HUES6 (cell line): ENCODE measurements at regions not wholly inside any gene's neighbourhood (a gene's known extent, or its start where the extent isn't known, plus 50 kb on each side); places are given as distances from the start of the nearest gene placed in this dataset.

Experiments used
- H3K27ac ChIP-seq: 2 replicates; pipeline ENCODE4 v1.7.0; 2013; ENCODE audit warnings: low read depth, mild to moderate bottlenecking, low read length, inconsistent platforms
- H3K27me3 ChIP-seq: 2 replicates; pipeline ENCODE4 v1.6.1; 2013; ENCODE audit warnings: low read length; ENCODE audit not compliant: control insufficient read depth, insufficient read depth
- H3K36me3 ChIP-seq: 2 replicates; pipeline ENCODE4 v1.6.1; 2013; ENCODE audit warnings: low read length; ENCODE audit not compliant: control insufficient read depth, insufficient read depth
- H3K4me1 ChIP-seq: 2 replicates; pipeline ENCODE4 v1.6.1; 2013; ENCODE audit warnings: low read length; ENCODE audit not compliant: control insufficient read depth, insufficient read depth
- H3K4me3 ChIP-seq: 2 replicates; pipeline ENCODE4 v1.5.1; 2013; ENCODE audit warnings: low read depth, low read length
- H3K9ac ChIP-seq: one replicate; pipeline ENCODE4 v1.6.1; 2013; ENCODE audit warnings: mild to moderate bottlenecking, low read length
- H3K9me3 ChIP-seq: 2 replicates; pipeline ENCODE4 v1.6.1; 2013; ENCODE audit warnings: low read depth, low read length; ENCODE audit not compliant: control insufficient read depth, insufficient read depth

DNA sequence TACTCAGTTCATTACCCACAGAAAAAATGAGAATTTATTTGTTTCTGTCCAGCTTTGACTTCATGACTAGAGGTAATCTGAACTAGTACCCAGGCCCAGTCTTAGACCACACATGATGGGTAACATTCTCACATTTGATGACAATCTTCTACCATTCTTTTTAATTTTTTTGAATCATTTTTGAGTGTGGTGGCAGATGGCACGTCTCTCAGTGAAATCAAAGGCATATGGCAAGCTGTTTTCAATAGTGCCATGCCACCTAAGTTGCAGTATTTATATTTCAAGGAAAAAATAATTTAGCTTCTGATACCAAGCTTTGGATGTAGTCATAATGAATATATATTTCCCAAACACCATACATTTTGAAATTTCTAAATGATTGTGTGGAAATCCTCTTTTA, 88.8 kb upstream of the HS3ST5 start:
- H3K36me3 ChIP-seq, result no peaks in the 10 kb centered on the region
- no peak overlapping the region for H3K27ac ChIP-seq
- H3K27me3 ChIP-seq, result no peaks in the 10 kb centered on the region
- no peak overlapping the region for H3K9ac ChIP-seq
- H3K4me1 ChIP-seq, result peaks cover 38% of the 10 kb centered on the region
- no peaks in the 10 kb centered on the region for H3K9me3 ChIP-seq
- H3K4me3 ChIP-seq, result no peak overlapping the region

GRCh38 chr6:114430534-114431124, 87.8 kb upstream of the HS3ST5 start:
- Histone ChIP-seq H3K9me3 (no peaks in the 10 kb centered on the region), H3K27ac (no peak overlapping the region), H3K9ac (no peak overlapping the region), H3K4me1 (peaks cover 35% of the 10 kb centered on the region), H3K36me3 (peaks cover 3% of the 10 kb centered on the region; the same call in 1 of the 2 replicates), H3K4me3 (peak overlapping the region; percentile 28; the same call in 1 of the 2 replicates), H3K27me3 (no peaks in the 10 kb centered on the region)

GRCh38 chr6:114428341-114428740, 85.5 kb upstream of the HS3ST5 start:
- H3K27ac ChIP-seq, result peak overlapping the region; percentile 82
- H3K9ac ChIP-seq, result no peak overlapping the region
- H3K27me3 ChIP-seq, result no peaks in the 10 kb centered on the region
- H3K9me3 ChIP-seq, result no peaks in the 10 kb centered on the region
- H3K36me3 ChIP-seq, result peaks cover 18% of the 10 kb centered on the region
- H3K4me3 ChIP-seq, result peak overlapping the region; percentile 84
- H3K4me1 ChIP-seq, result peaks cover 34% of the 10 kb centered on the region

GRCh38 chr6:114421199-114421598, 78.4 kb upstream of the HS3ST5 start:
- H3K9me3 ChIP-seq, result no peaks in the 10 kb centered on the region
- peaks cover 41% of the 10 kb centered on the region for H3K36me3 ChIP-seq
- H3K27me3 ChIP-seq, result no peaks in the 10 kb centered on the region
- peak overlapping the region; percentile 38 for H3K4me3 ChIP-seq
- peak overlapping the region; percentile 83 for H3K9ac ChIP-seq
- peak overlapping the region; percentile 95 for H3K27ac ChIP-seq
- peaks cover 34% of the 10 kb centered on the region for H3K4me1 ChIP-seq

DNA sequence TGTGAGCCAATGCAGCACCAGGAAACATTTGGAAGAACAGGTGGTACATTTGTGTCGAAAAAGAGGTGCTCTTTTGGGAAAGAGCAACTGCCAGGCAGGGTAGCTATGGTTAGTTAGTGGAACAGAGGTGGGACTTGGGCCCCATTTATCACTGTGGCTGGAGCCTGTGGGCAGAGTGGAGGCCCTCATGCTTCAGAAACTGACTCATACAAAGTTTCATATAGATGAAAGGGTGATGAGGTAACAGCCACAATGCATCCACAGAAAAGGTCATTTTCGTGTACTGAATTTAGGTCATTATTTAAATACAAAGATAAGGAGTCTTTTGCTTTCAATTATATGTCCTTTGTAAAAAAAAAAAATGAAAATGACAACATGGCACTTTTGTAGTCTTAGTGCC, 76.4 kb upstream of the HS3ST5 start:
- H3K4me3 ChIP-seq, result no peak overlapping the region
- H3K27me3 ChIP-seq, result no peaks in the 10 kb centered on the region
- 0 out of 2 replicates have a peak overlapping the region, but pooled peaks have one; percentile 12 for H3K27ac ChIP-seq
- H3K9ac ChIP-seq, result no peak overlapping the region
- peaks cover 26% of the 10 kb centered on the region for H3K36me3 ChIP-seq
- H3K4me1 ChIP-seq, result peaks cover 34% of the 10 kb centered on the region
- H3K9me3 ChIP-seq, result no peaks in the 10 kb centered on the region

- no peaks in the 10 kb centered on the region for H3K27me3 ChIP-seq
- peaks cover 34% of the 10 kb centered on the region for H3K4me1 ChIP-seq
- H3K9ac ChIP-seq, result no peak overlapping the region
- H3K27ac ChIP-seq, result no peak overlapping the region
- no peak overlapping the region for H3K4me3 ChIP-seq
- no peaks in the 10 kb centered on the region for H3K9me3 ChIP-seq
- peaks cover 22% of the 10 kb centered on the region for H3K36me3 ChIP-seq
These were observed 75.6 kb upstream of the HS3ST5 start for GRCh38 chr6:114418304-114418972.

- H3K27ac ChIP-seq, result no peak overlapping the region
- H3K4me3 ChIP-seq, result no peak overlapping the region
- no peak overlapping the region for H3K9ac ChIP-seq
- no peaks in the 10 kb centered on the region for H3K27me3 ChIP-seq
- H3K36me3 ChIP-seq, result peaks cover 8% of the 10 kb centered on the region
- H3K4me1 ChIP-seq, result peaks cover 23% of the 10 kb centered on the region
- H3K9me3 ChIP-seq, result no peaks in the 10 kb centered on the region
These were observed 64.7 kb upstream of the HS3ST5 start for GRCh38 chr6:114407426-114408035.

- H3K9me3 ChIP-seq, result no peaks in the 10 kb centered on the region
- H3K4me3 ChIP-seq, result no peak overlapping the region
- no peaks in the 10 kb centered on the region for H3K27me3 ChIP-seq
- H3K4me1 ChIP-seq, result peaks cover 14% of the 10 kb centered on the region
- H3K27ac ChIP-seq, result no peak overlapping the region
- peaks cover 8% of the 10 kb centered on the region for H3K36me3 ChIP-seq
- H3K9ac ChIP-seq, result no peak overlapping the region
These were observed 61.6 kb upstream of the HS3ST5 start for GRCh38 chr6:114404339-114404955.

DNA sequence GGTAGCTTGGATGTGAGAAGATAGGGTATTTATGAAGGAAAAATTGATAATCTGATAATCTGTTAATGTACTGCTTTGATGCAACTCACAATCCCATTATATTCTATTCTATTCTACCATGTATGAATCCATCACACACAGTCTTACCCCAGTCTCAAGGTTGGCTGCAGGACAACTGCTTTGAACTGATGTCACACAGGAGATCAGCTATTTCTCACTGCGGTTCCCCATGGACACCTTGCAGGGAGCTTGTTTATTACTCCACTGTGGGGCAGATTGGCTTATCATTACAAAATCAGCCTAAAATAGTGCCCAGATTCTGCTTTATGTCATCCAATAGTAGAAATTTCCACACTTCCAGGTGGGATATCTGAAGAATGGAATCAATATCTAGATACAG, 61.0 kb upstream of the HS3ST5 start:
- no peaks in the 10 kb centered on the region for H3K27me3 ChIP-seq
- H3K27ac ChIP-seq, result no peak overlapping the region
- peaks cover 6% of the 10 kb centered on the region; the same call in 1 of the 2 replicates for H3K36me3 ChIP-seq
- no peak overlapping the region for H3K4me3 ChIP-seq
- H3K9me3 ChIP-seq, result no peaks in the 10 kb centered on the region
- H3K4me1 ChIP-seq, result peaks cover 14% of the 10 kb centered on the region
- no peak overlapping the region for H3K9ac ChIP-seq

DNA sequence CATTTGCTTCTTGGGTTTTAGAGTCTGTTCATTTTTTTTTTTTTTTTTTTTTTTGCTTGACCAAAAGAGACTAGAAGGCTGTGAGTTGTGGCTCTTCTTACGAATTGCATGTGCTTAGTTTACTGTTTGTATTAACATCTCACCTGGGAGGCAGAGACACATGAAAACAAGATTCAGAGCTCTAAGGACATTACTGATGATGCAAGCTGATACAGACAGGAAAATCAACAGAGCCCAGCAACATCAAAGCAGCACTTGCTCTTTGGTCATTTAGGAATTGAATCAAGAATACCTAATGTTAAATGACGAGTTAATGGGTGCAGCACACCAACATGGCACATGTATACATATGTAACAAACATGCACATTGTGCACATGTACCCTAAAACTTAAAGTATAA, 55.7 kb upstream of the HS3ST5 start:
- H3K27ac ChIP-seq, result no peak overlapping the region
- H3K36me3 ChIP-seq, result no peaks in the 10 kb centered on the region
- H3K9ac ChIP-seq, result no peak overlapping the region

More for the DNA sequence above, 55.7 kb upstream of the HS3ST5 start:
- H3K4me1 ChIP-seq, result peaks cover 6% of the 10 kb centered on the region; the same call in 1 of the 2 replicates
- no peaks in the 10 kb centered on the region for H3K27me3 ChIP-seq
- no peaks in the 10 kb centered on the region for H3K9me3 ChIP-seq
- H3K4me3 ChIP-seq, result no peak overlapping the region
